ENCODE measurements at regions not wholly inside any gene's neighbourhood (a gene's known extent, or its start where the extent isn't known, plus 50 kb on each side); places are given as distances from the start of the nearest gene placed in this dataset.

GRCh38 chr22:46061501-46062231, 84.7 kb upstream of the WNT7B start:
- no peak overlapping the region for H3K9ac ChIP-seq (ENCODE audit: low read length in 3 of 3)
- DNase-seq, result peak in 2 of 5 donors; percentile 46 to 76

GRCh38 chr22:46062232-46062615, 85.3 kb upstream of the WNT7B start:
- peak overlapping the region in 1 of 3 donors; percentile 9 for H3K9ac ChIP-seq (ENCODE audit: low read length in 3 of 3)
- no peak for FAIRE-seq
- H3K4me3 ChIP-seq (ENCODE audit: low read length in 3 of 3), result no peak overlapping the region
- intact Hi-C loops (cut with DNase I), result no loop called here
- peak overlapping the region; percentile 28 to 57 for H3K27ac ChIP-seq (ENCODE audit: low read depth in 2 of 2, low read length in 2 of 2)
- DNase-seq, result no peak
- TF ChIP-seq CTCF (IDR thresholded peaks at IDR 0.05; ENCODE audit: borderline replicate concordance, extremely low read depth, insufficient read depth), result no peak
- H3K4me1 ChIP-seq (ENCODE audit: control insufficient read depth in 2 of 3, insufficient read depth in 2 of 3, low read depth in 1 of 3, low read length in 3 of 3), result peaks cover 2 to 30% (median 27%) of the 10 kb centered on the region in 3 donors
- H3K27me3 ChIP-seq (ENCODE audit: control insufficient read depth, insufficient read depth, low read length), result peaks cover 11% of the 10 kb centered on the region
- H3K36me3 ChIP-seq (ENCODE audit: control insufficient read depth in 2 of 3, insufficient read depth in 3 of 3, low read length in 3 of 3), result no peaks in the 10 kb centered on the region
- H3K9me3 ChIP-seq (ENCODE audit: control insufficient read depth in 2 of 3, insufficient read depth in 1 of 3, low read length in 3 of 3), result no peaks in the 10 kb centered on the region

More at GRCh38 chr22:46061501-46062231, 84.7 kb upstream of the WNT7B start:
- Histone ChIP-seq H3K9me3 (ENCODE audit: control insufficient read depth in 2 of 3, insufficient read depth in 1 of 3, low read length in 3 of 3) (no peaks in the 10 kb centered on the region), H3K4me1 (ENCODE audit: control insufficient read depth in 2 of 3, insufficient read depth in 2 of 3, low read depth in 1 of 3, low read length in 3 of 3) (peaks cover 2 to 28% (median 27%) of the 10 kb centered on the region in 3 donors), H3K36me3 (ENCODE audit: control insufficient read depth in 2 of 3, insufficient read depth in 3 of 3, low read length in 3 of 3) (no peaks in the 10 kb centered on the region), H3K4me3 (ENCODE audit: low read length in 3 of 3) (no peak overlapping the region), H3K27me3 (ENCODE audit: control insufficient read depth, insufficient read depth, low read length) (peaks cover 11% of the 10 kb centered on the region), H3K27ac (ENCODE audit: low read depth in 2 of 2, low read length in 2 of 2) (peak overlapping the region; percentile 43 to 53)
- TF ChIP-seq CTCF (IDR thresholded peaks at IDR 0.05; ENCODE audit: borderline replicate concordance, extremely low read depth, insufficient read depth), result no peak
- intact Hi-C loops (cut with DNase I), result no loop called here
- no peak for FAIRE-seq

- Histone ChIP-seq H3K27me3 (ENCODE audit: control insufficient read depth, insufficient read depth, low read length) (peaks cover 11% of the 10 kb centered on the region), H3K36me3 (ENCODE audit: control insufficient read depth in 2 of 3, insufficient read depth in 3 of 3, low read length in 3 of 3) (no peaks in the 10 kb centered on the region), H3K4me3 (ENCODE audit: low read length in 3 of 3) (no peak overlapping the region), H3K9me3 (ENCODE audit: control insufficient read depth in 2 of 3, insufficient read depth in 1 of 3, low read length in 3 of 3) (no peaks in the 10 kb centered on the region), H3K27ac (ENCODE audit: low read depth in 2 of 2, low read length in 2 of 2) (peak overlapping the region; percentile 56 to 59), H3K9ac (ENCODE audit: low read length in 3 of 3) (peak overlapping the region in 2 of 3 donors; percentile 27 to 30), H3K4me1 (ENCODE audit: control insufficient read depth in 2 of 3, insufficient read depth in 2 of 3, low read depth in 1 of 3, low read length in 3 of 3) (peaks cover 0 to 28% (median 26%) of the 10 kb centered on the region in 3 donors)
- intact Hi-C loops (cut with DNase I), result no loop called here
- TF ChIP-seq CTCF (IDR thresholded peaks at IDR 0.05; ENCODE audit: borderline replicate concordance, extremely low read depth, insufficient read depth), result no peak
- DNase-seq (peak in 2 of 5 donors; percentile 24 to 61), FAIRE-seq (no peak)
Measured at GRCh38 chr22:46062971-46063631, 86.1 kb upstream of the WNT7B start.
